ENCODE measurements at regions not wholly inside any gene's neighbourhood (a gene's known extent, or its start where the extent isn't known, plus 50 kb on each side); places are given as distances from the start of the nearest gene placed in this dataset.

DNA sequence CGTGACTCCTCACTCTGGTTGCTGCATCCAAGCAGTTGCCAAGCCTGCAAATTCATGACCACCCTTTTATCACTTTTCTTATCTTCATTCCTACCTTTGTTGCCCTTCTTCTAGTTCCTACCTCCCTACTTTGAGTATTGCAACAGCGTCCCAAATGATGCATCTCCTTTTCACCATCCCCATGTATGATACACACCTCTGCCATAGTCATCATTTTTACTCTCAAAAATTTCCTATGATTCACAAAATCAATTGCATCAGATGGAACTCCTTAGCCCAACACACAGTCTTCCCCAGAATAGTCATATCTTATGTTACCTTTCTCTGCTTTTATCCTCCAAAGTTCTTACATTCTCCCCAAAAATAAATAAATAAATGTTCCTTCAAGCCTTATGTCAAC lies 262.6 kb downstream of the TBL1XR1 start:
- Mint-ChIP-seq H3K27me3 (ENCODE audit: unreplicated experiment) (no peaks in the 10 kb centered on the region), H3K9me3 (ENCODE audit: unreplicated experiment) (no peaks in the 10 kb centered on the region), H3K4me3 (ENCODE audit: unreplicated experiment) (no peak overlapping the region), H3K27ac (ENCODE audit: unreplicated experiment) (no peak overlapping the region), H3K4me1 (ENCODE audit: unreplicated experiment) (no peaks in the 10 kb centered on the region), H3K36me3 (ENCODE audit: low read depth, unreplicated experiment) (peaks cover 5% of the 10 kb centered on the region)
- TF ChIP-seq, protein P1, sequence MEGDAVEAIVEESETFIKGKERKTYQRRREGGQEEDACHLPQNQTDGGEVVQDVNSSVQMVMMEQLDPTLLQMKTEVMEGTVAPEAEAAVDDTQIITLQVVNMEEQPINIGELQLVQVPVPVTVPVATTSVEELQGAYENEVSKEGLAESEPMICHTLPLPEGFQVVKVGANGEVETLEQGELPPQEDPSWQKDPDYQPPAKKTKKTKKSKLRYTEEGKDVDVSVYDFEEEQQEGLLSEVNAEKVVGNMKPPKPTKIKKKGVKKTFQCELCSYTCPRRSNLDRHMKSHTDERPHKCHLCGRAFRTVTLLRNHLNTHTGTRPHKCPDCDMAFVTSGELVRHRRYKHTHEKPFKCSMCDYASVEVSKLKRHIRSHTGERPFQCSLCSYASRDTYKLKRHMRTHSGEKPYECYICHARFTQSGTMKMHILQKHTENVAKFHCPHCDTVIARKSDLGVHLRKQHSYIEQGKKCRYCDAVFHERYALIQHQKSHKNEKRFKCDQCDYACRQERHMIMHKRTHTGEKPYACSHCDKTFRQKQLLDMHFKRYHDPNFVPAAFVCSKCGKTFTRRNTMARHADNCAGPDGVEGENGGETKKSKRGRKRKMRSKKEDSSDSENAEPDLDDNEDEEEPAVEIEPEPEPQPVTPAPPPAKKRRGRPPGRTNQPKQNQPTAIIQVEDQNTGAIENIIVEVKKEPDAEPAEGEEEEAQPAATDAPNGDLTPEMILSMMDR (IDR thresholded peaks at IDR 0.05; ENCODE audit: unreplicated experiment), result no peak
- no peak for DNase-seq (ENCODE audit: low spot score)

DNA sequence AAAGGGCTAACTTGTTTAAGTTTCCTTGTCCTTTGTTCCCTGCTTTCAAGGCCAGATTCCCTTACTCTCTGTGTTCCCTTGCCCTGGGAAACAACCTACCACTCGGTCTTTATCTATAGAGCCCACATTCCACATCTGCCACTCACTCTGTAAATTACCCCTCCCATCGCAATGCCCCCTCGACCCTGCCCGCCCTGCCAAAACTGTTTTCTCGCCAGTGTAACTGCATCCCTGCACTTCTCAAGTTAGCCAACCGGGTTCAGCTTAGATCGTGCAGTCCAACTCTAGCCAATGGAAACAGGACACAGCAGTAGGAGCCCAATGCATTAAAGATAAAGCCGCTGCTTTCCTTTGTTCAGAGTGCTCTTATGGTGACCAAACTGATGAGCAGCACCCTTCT lies 263.6 kb downstream of the TBL1XR1 start:
- Mint-ChIP-seq H3K4me3 (ENCODE audit: unreplicated experiment) (no peak overlapping the region), H3K9me3 (ENCODE audit: unreplicated experiment) (no peaks in the 10 kb centered on the region), H3K4me1 (ENCODE audit: unreplicated experiment) (no peaks in the 10 kb centered on the region), H3K27me3 (ENCODE audit: unreplicated experiment) (no peaks in the 10 kb centered on the region), H3K27ac (ENCODE audit: unreplicated experiment) (no peak overlapping the region), H3K36me3 (ENCODE audit: low read depth, unreplicated experiment) (peaks cover 5% of the 10 kb centered on the region)
- no peak for DNase-seq (ENCODE audit: low spot score)
- TF ChIP-seq, protein P1 (IDR thresholded peaks at IDR 0.05; ENCODE audit: unreplicated experiment), result no peak

DNA sequence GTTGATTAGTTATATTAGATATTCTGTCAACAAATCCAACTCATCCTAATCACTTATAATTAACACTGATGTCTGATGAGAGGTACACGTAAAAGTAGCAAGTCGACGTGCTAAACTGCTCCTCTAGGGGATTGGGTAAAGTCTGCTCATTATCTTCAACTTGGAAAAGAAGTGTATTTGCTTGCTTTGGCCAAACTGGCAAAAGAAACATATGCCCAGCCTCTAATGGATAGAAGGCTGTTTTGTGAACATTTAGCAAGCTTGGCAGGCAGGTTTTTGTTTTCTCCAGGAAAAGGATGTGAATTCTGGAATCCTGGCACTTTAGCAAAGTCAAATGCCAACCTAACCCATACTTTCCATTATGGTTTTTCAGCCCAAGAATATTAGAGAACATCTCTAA lies 264.8 kb downstream of the TBL1XR1 start:
- TF ChIP-seq, protein P1 (IDR thresholded peaks at IDR 0.05; ENCODE audit: unreplicated experiment), result no peak
- DNase-seq (ENCODE audit: low spot score), result no peak
- peaks cover 5% of the 10 kb centered on the region for H3K36me3 Mint-ChIP-seq (ENCODE audit: low read depth, unreplicated experiment)
- no peak overlapping the region for H3K27ac Mint-ChIP-seq (ENCODE audit: unreplicated experiment)
- no peaks in the 10 kb centered on the region for H3K27me3 Mint-ChIP-seq (ENCODE audit: unreplicated experiment)
- H3K9me3 Mint-ChIP-seq (ENCODE audit: unreplicated experiment), result no peaks in the 10 kb centered on the region
- H3K4me1 Mint-ChIP-seq (ENCODE audit: unreplicated experiment), result no peaks in the 10 kb centered on the region
- H3K4me3 Mint-ChIP-seq (ENCODE audit: unreplicated experiment), result no peak overlapping the region

DNA sequence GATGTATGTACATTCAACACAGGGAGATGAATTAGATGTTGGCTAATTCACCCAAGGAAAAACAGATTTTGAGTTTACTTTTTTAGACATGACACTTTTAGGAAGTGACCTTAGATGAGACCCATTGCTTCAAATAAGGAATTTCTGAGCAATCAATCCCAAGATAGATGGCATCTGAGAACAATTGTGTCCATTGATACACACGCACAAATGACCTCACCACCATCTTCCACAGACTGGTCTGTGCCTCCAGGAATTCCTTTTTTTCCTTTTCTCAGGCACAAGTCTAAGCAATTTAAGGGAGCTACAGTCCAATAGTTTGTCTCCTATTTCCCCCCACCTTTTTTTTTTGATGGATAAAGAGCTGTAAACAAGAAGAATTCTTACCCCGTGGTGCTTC lies 265.3 kb downstream of the TBL1XR1 start:
- TF ChIP-seq, protein P1 (IDR thresholded peaks at IDR 0.05; ENCODE audit: unreplicated experiment), result no peak
- Mint-ChIP-seq H3K36me3 (ENCODE audit: low read depth, unreplicated experiment) (peaks cover 5% of the 10 kb centered on the region), H3K27me3 (ENCODE audit: unreplicated experiment) (no peaks in the 10 kb centered on the region), H3K27ac (ENCODE audit: unreplicated experiment) (no peak overlapping the region), H3K4me3 (ENCODE audit: unreplicated experiment) (no peak overlapping the region), H3K9me3 (ENCODE audit: unreplicated experiment) (no peaks in the 10 kb centered on the region), H3K4me1 (ENCODE audit: unreplicated experiment) (no peaks in the 10 kb centered on the region)
- no peak for DNase-seq (ENCODE audit: low spot score)

DNA sequence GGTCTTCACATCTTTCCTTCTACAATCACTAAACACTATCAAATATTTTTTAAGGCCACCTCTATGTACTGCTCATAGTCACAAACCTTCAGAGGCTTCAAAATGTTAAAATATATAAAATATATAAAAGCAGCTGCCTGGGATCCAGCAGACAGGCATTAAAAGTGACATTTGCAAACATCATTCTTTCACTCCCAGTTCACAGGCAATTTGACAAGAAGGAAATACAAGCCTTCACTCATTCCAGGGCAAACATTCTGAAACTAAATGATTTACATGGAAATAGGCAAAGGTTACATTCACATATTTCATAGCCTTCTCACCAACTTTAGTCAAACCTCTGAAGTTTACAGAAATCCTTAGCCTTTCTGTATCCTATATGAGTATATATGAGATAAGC lies 266.3 kb downstream of the TBL1XR1 start:
- no peaks in the 10 kb centered on the region for H3K4me1 Mint-ChIP-seq (ENCODE audit: unreplicated experiment)
- peaks cover 5% of the 10 kb centered on the region for H3K36me3 Mint-ChIP-seq (ENCODE audit: low read depth, unreplicated experiment)
- no peak for DNase-seq (ENCODE audit: low spot score)
- no peaks in the 10 kb centered on the region for H3K9me3 Mint-ChIP-seq (ENCODE audit: unreplicated experiment)
- no peaks in the 10 kb centered on the region for H3K27me3 Mint-ChIP-seq (ENCODE audit: unreplicated experiment)
- no peak overlapping the region for H3K4me3 Mint-ChIP-seq (ENCODE audit: unreplicated experiment)
- TF ChIP-seq, protein P1 (IDR thresholded peaks at IDR 0.05; ENCODE audit: unreplicated experiment), result no peak
- no peak overlapping the region for H3K27ac Mint-ChIP-seq (ENCODE audit: unreplicated experiment)

Data from endothelial cell (in vitro differentiated cells).